Neural progenitor cell (in vitro differentiated cells): ENCODE measurements at regions not wholly inside any gene's neighbourhood (a gene's known extent, or its start where the extent isn't known, plus 50 kb on each side); places are given as distances from the start of the nearest gene placed in this dataset.

ENCODE experiments used
- CTCF ChIP-seq: fragments of 200-600 bp; sonication (generic); IDR thresholded peaks from 2 replicates; pipeline ENCODE4 v1.5.1; 2017; ENCODE audit warnings: antibody characterized with exemption, mild to moderate bottlenecking
- EZH2 ChIP-seq: fragments of 200-600 bp; sonication (generic); IDR thresholded peaks from 2 replicates; pipeline ENCODE4 v1.6.1; 2017; ENCODE audit warnings: antibody characterized with exemption, mild to moderate bottlenecking, moderate library complexity
- EZH2phosphoT487 ChIP-seq: fragments of 200-600 bp; sonication (generic); IDR thresholded peaks from 2 replicates; pipeline ENCODE4 v1.6.1; 2017; ENCODE audit warnings: antibody characterized with exemption

- TF ChIP-seq EZH2phosphoT487 = no peak
- TF ChIP-seq EZH2 = no peak
- no peak for TF ChIP-seq CTCF
Measured at GRCh38 chr5:148950892-148951291, 112.0 kb downstream of the SH3TC2 start.
